RWPE1 (cell line): ENCODE measurements at regions not wholly inside any gene's neighbourhood (a gene's known extent, or its start where the extent isn't known, plus 50 kb on each side); places are given as distances from the start of the nearest gene placed in this dataset.
A peak's percentile ranks its signal among the peaks of the same experiment; 100 is the strongest.

Experiments used
- CTCF ChIA-PET: fragments of 350-600 bp; sonication (Branson Sonifier 250); formaldehyde crosslinking; extraction: SDS; loops from one replicate; lab custom pipeline; 2021; lab: Yijun Ruan, JAX
- POLR2A ChIA-PET: fragments of 400-600 bp; formaldehyde crosslinking; extraction: SDS; loops from one replicate; lab custom pipeline; 2020; ENCODE audit warnings: antibody characterized with exemption; ENCODE audit not compliant: low non-redundant PET; lab: Yijun Ruan, JAX
- DNase-seq: peaks from one replicate; pipeline ENCODE4 v3.0.0; 2012; ENCODE audit warnings: low spot score
- H3K27ac ChIP-seq: fragments of 450-650 bp; 2 replicates; pipeline ENCODE4 v1.5.1; 2017
- CTCF ChIP-seq: fragments of 450-650 bp; conservative IDR thresholded peaks from 2 replicates; pipeline ENCODE4 v1.5.1; 2017; ENCODE audit warnings: low read depth, mild to moderate bottlenecking

- TF ChIP-seq CTCF: no peak
- ChIA-PET POLR2A (no interaction called here), CTCF (no interaction called here)
- no peak for DNase-seq
- H3K27ac ChIP-seq: no peak overlapping the region
Measured at GRCh38 chr5:120039111-120039510, 409.8 kb downstream of the FAM170A start.

- ChIA-PET CTCF (no interaction called here), POLR2A (no interaction called here)
- no peak overlapping the region for H3K27ac ChIP-seq
Measured at GRCh38 chr5:120043431-120043830, 414.1 kb downstream of the FAM170A start.

DNA sequence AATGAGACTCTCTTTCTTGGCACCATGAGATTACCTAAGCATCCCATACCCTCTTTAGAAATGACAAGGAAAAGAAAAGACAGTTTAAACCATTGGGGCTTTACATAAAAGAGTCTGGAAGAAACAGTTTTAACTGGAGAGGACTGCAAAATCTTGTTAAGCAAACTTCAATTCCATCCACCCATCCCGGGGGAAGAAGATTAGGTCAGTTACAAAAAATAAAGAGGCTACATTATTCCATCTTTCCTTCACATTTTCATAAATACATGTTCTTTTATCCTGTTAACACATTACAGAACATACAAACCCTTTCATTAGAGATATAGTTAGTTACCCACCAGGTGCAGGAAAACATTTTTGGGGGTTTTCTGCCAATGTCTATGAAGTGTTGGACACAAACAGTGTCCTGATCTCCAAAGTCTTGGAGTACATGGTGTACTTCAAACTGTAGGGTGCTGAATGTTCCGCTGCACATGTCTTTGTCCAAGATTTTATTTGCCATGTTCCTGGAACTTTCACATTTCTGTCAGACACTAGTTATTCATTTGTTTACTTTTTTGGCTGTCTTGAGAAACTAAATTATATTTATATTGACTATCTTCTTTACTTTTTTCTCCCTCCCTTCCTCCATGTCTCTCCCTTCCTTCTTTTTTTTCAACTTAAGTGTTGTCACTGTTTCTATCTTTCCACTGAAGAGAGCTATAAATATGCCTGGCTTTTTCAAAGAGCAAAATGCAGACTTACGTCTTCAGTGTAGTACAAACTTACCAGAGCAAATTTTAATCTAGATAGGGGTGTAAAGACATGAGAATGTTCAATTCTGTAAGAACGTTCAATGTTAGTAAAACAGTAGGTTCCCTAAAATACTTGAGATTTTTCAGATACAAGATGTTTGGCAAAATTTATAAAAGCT lies 410.9 kb upstream of the PRR16 start:
- CTCF ChIA-PET: no interaction called here
- TF ChIP-seq CTCF: no peak
- H3K27ac ChIP-seq: no peak overlapping the region
- POLR2A ChIA-PET: no interaction called here
- no peak for DNase-seq

More at GRCh38 chr5:120043431-120043830, 414.1 kb downstream of the FAM170A start:
- TF ChIP-seq CTCF: no peak
- no peak for DNase-seq

- no peak for DNase-seq
- POLR2A ChIA-PET: no interaction called here
- no peak for TF ChIP-seq CTCF
- CTCF ChIA-PET: no interaction called here
- H3K27ac ChIP-seq: no peak overlapping the region
Measured at GRCh38 chr5:120053841-120054240, 410.3 kb upstream of the PRR16 start.

- POLR2A ChIA-PET: no interaction called here
Measured at GRCh38 chr5:120055858-120056257, 408.2 kb upstream of the PRR16 start.

GRCh38 chr5:120062515-120062917 lies 401.6 kb upstream of the PRR16 start:
- CTCF ChIA-PET: no interaction called here

More at GRCh38 chr5:120055858-120056257, 408.2 kb upstream of the PRR16 start:
- no peak; the same call in 1 of the 2 replicates for TF ChIP-seq CTCF
- DNase-seq: peak; percentile 9
- H3K27ac ChIP-seq: no peak overlapping the region
- CTCF ChIA-PET: interaction anchor here (0.7 to 1.4 kb wide), 6 partner anchors 8 to 413 kb away, joined by 3 to 7 read pairs (median 4); no protein-coding TSS in a partner anchor

More at GRCh38 chr5:120062515-120062917, 401.6 kb upstream of the PRR16 start:
- no peak overlapping the region for H3K27ac ChIP-seq
- TF ChIP-seq CTCF: no peak
- POLR2A ChIA-PET: no interaction called here
- no peak for DNase-seq
